GM12878 (cell line): ENCODE measurements at regions not wholly inside any gene's neighbourhood (a gene's known extent, or its start where the extent isn't known, plus 50 kb on each side); places are given as distances from the start of the nearest gene placed in this dataset.

Experiments
- ATAC-seq: fragments of 200-7000 bp; cut with Tn5 transposase; 3 replicates; pipeline ENCODE4 v1.9.1; 2020; ENCODE audit warnings: mild to moderate bottlenecking, moderate library complexity
- BruUV-seq: library from RNA; stranded (reverse); fragments of 400-500 nt; replicated peaks from 2 replicates; lab custom pipeline; 2021; lab: Mats Ljungman, UMichigan
- CTCF ChIA-PET: fragments of 300-600 bp; sonication (Branson Sonifier 250); formaldehyde crosslinking; extraction: SDS; loops from one replicate; lab custom pipeline; 2021; ENCODE audit warnings: inconsistent platforms; lab: Yijun Ruan, JAX
- POLR2A ChIA-PET: fragments of 350-600 bp; formaldehyde crosslinking; extraction: SDS; loops from one replicate; lab custom pipeline; 2021; ENCODE audit warnings: inconsistent platforms; lab: Charles Lee
- RAD21 ChIA-PET: fragments of 300-600 bp; sonication (Branson Sonifier 250); formaldehyde crosslinking; loops from one replicate; lab custom pipeline; 2023; ENCODE audit warnings: antibody characterized with exemption; ENCODE audit not compliant: unreplicated experiment; lab: Charles Lee
- SMC1A ChIA-PET: fragments of 300-600 bp; sonication (Branson Sonifier 250); formaldehyde crosslinking; loops from one replicate; lab custom pipeline; 2023; ENCODE audit not compliant: unreplicated experiment, uncharacterized antibody; lab: Charles Lee
- DNase-seq: peaks from one replicate; pipeline ENCODE4 v3.0.0-alpha.2; 2011; ENCODE audit warnings: low read depth, low spot score
- FAIRE-seq: peaks from 3 replicates; lab custom pipeline; 2011; peaks lifted over from hg19 to GRCh38; lab: Jason Lieb, UNC
- H2AFZ ChIP-seq: 2 replicates; pipeline ENCODE4 v1.6.0; 2011; ENCODE audit warnings: low read depth, low read length, control low read depth; ENCODE audit not compliant: control insufficient read depth
- H3K27ac ChIP-seq: 2 replicates; pipeline ENCODE4 v1.5.1; 2011; ENCODE audit warnings: control low read depth; ENCODE audit not compliant: control insufficient read depth, insufficient read depth
- H3K27me3 ChIP-seq, 2 experiments: replicated peaks in 1 of 2; 2 replicates each; pipeline versions ENCODE4 v1.6.0 to v1.6.1; 2011; ENCODE audit warnings: low read length in 1 of 2; ENCODE audit not compliant: control insufficient read depth in 2 of 2, insufficient read depth in 2 of 2
- H3K36me3 ChIP-seq, 2 experiments: 2 replicates each; pipeline ENCODE4 v1.5.1; 2011; ENCODE audit warnings: low read length in 1 of 2; ENCODE audit not compliant: control insufficient read depth in 2 of 2, insufficient read depth in 2 of 2
- H3K4me1 ChIP-seq: 2 replicates; pipeline ENCODE4 v1.6.1; 2011; ENCODE audit warnings: mild to moderate bottlenecking, low read length, moderate library complexity, mixed read lengths; ENCODE audit not compliant: control insufficient read depth, insufficient read depth
- H3K4me2 ChIP-seq: 2 replicates; pipeline ENCODE4 v1.6.0; 2011; ENCODE audit warnings: control low read depth; ENCODE audit not compliant: control insufficient read depth, insufficient read depth
- H3K4me3 ChIP-seq: fragments of 200-600 bp; sonication (generic); 2 replicates; pipeline ENCODE4 v1.5.1; 2016
- H3K79me2 ChIP-seq: 2 replicates; pipeline ENCODE4 v1.6.0; 2011; ENCODE audit warnings: low read length; ENCODE audit not compliant: control insufficient read depth, insufficient read depth
- H3K9ac ChIP-seq: 2 replicates; pipeline ENCODE4 v1.8.0; 2011; ENCODE audit warnings: low read length, control low read depth, mixed read lengths; ENCODE audit not compliant: control insufficient read depth, insufficient read depth
- H3K9me3 ChIP-seq: replicated peaks from 3 replicates; pipeline ENCODE4 v1.5.1; 2011; ENCODE audit warnings: mild to moderate bottlenecking, low read length; ENCODE audit not compliant: control insufficient read depth, insufficient read depth
- H4K20me1 ChIP-seq: 2 replicates; pipeline ENCODE4 v1.6.0; 2011; ENCODE audit not compliant: control insufficient read depth, insufficient read depth
- BACH1 ChIP-seq: fragments of 450-650 bp; IDR thresholded peaks from 2 replicates; pipeline ENCODE4 v1.6.1; 2017; ENCODE audit warnings: mild to moderate bottlenecking, borderline replicate concordance
- BCLAF1 ChIP-seq: fragments of 450-650 bp; IDR thresholded peaks from 2 replicates; pipeline ENCODE4 v1.6.1; 2017; ENCODE audit warnings: antibody characterized with exemption, mild to moderate bottlenecking, moderate library complexity
- BRCA1 ChIP-seq: IDR thresholded peaks from 2 replicates; pipeline ENCODE4 v1.6.1; 2011; ENCODE audit warnings: low read depth, low read length, improper control_type of control experiment
- CBX5 ChIP-seq: sonication (generic); IDR thresholded peaks from 2 replicates; pipeline ENCODE4 v1.6.1; 2016; ENCODE audit warnings: low read depth, moderate library complexity, mild to moderate bottlenecking, inconsistent platforms
- CHD1 ChIP-seq: IDR thresholded peaks from 2 replicates; pipeline ENCODE4 v1.6.1; 2012; ENCODE audit warnings: low read depth, low read length, improper control_type of control experiment
- HCFC1 ChIP-seq: fragments of 150-350 bp; IDR thresholded peaks from 2 replicates; pipeline ENCODE4 v1.6.1; 2014; ENCODE audit warnings: low read length
- HDAC2 ChIP-seq: fragments of 200-600 bp; sonication (generic); IDR thresholded peaks from 2 replicates; pipeline ENCODE4 v1.6.1; 2017
- KAT2A ChIP-seq: conservative IDR thresholded peaks from 2 replicates; pipeline ENCODE4 v1.6.1; 2011; ENCODE audit warnings: low read depth, low read length; ENCODE audit not compliant: control insufficient read depth
- MTA2 ChIP-seq: fragments of 450-650 bp; IDR thresholded peaks from 2 replicates; pipeline ENCODE4 v1.6.1; 2016; ENCODE audit warnings: low read depth, mild to moderate bottlenecking, moderate library complexity
- NBN ChIP-seq: fragments of 450-650 bp; IDR thresholded peaks from 2 replicates; pipeline ENCODE4 v1.6.1; 2016
- NFXL1 ChIP-seq: fragments of 450-650 bp; IDR thresholded peaks from 2 replicates; pipeline ENCODE4 v1.6.1; 2017; ENCODE audit warnings: antibody characterized with exemption, mild to moderate bottlenecking, borderline replicate concordance
- PAX5 ChIP-seq: IDR thresholded peaks from 2 replicates; pipeline ENCODE4 v1.6.1; 2011; ENCODE audit warnings: low read depth, low read length, borderline replicate concordance
- RAD21 ChIP-seq: IDR thresholded peaks from 2 replicates; pipeline ENCODE4 v1.6.1; 2011; ENCODE audit warnings: mild to moderate bottlenecking, low read depth, low read length, moderate library complexity; ENCODE audit not compliant: insufficient read depth
- RCOR1 ChIP-seq: conservative IDR thresholded peaks from 2 replicates; pipeline ENCODE4 v1.6.1; 2012; ENCODE audit warnings: low read depth, low read length, improper control_type of control experiment
- SMAD1 ChIP-seq: fragments of 450-650 bp; IDR thresholded peaks from 2 replicates; pipeline ENCODE4 v1.6.1; 2018; ENCODE audit warnings: mild to moderate bottlenecking, low read depth; ENCODE audit not compliant: partially characterized antibody
- SMC3 ChIP-seq: IDR thresholded peaks from 2 replicates; pipeline ENCODE4 v1.6.1; 2011; ENCODE audit warnings: low read length, improper control_type of control experiment, borderline replicate concordance
- USF2 ChIP-seq: IDR thresholded peaks from 2 replicates; pipeline ENCODE4 v1.6.1; 2011; ENCODE audit warnings: low read depth, low read length, improper control_type of control experiment, borderline replicate concordance
- ZBTB40 ChIP-seq: fragments of 450-650 bp; IDR thresholded peaks from 2 replicates; pipeline ENCODE4 v1.6.1; 2016; ENCODE audit warnings: mild to moderate bottlenecking, moderate library complexity, borderline replicate concordance
- ZSCAN29 ChIP-seq: fragments of 450-650 bp; IDR thresholded peaks from 2 replicates; pipeline ENCODE4 v1.6.1; 2017; ENCODE audit warnings: mild to moderate bottlenecking, moderate library complexity
- WGBS: methylation state at CpG from one replicate; pipeline ENCODE4 v1.1.6; 2016; ENCODE audit warnings: low lambda C conversion rate; ENCODE audit not compliant: insufficient replicate concordance, insufficient coverage; ENCODE audit errors: missing lambda C conversion rate; 5-methylcytosine and 5-hydroxymethylcytosine counted together
- in situ Hi-C: fragments of 300-500 bp; cut with MboI; formaldehyde crosslinking; loops from 9 replicates; pipeline ENCODE4 v1.14.3; 2018; ENCODE audit warnings: mixed read lengths
- intact Hi-C: fragments of 100-400 bp; cut with micrococcal nuclease; formaldehyde crosslinking; loops from one replicate; pipeline ENCODE4 v1.14.2; 2022; ENCODE audit not compliant: unreplicated experiment

- Histone ChIP-seq H2AFZ (no peak overlapping the region), H3K4me2 (no peak overlapping the region), H3K9ac (no peak overlapping the region), H3K27me3 (no peaks in the 10 kb centered on the region), H3K4me1 (no peaks in the 10 kb centered on the region), H3K9me3 (no peaks in the 10 kb centered on the region), H3K27ac (no peak overlapping the region), H3K36me3 (no peaks in the 10 kb centered on the region), H4K20me1 (no peaks in the 10 kb centered on the region), H3K79me2 (no peaks in the 10 kb centered on the region), H3K4me3 (no peak overlapping the region)
- CTCF ChIA-PET, result no interaction called here
- intact Hi-C loops (no loop called here), in situ Hi-C loops (no loop called here)
- 38% methylated on average over 6 of the region's 6 CpGs for WGBS
- SMC1A ChIA-PET, result no interaction called here
- no TSS peak for BruUV-seq
- DNase-seq, result no peak
- POLR2A ChIA-PET, result no interaction called here
- no peak for ATAC-seq
- TF ChIP-seq PAX5 (no peak), NFXL1 (no peak), BRCA1 (no peak), NBN (no peak), BACH1 (no peak), SMAD1 (no peak), ZBTB40 (no peak), HDAC2 (no peak), RCOR1 (no peak), HCFC1 (no peak), MTA2 (no peak), CHD1 (no peak), KAT2A (no peak), ZSCAN29 (no peak), BCLAF1 (no peak), RAD21 (no peak), CBX5 (no peak), SMC3 (no peak), USF2 (no peak)
- RAD21 ChIA-PET, result no interaction called here
- FAIRE-seq, result no peak
These were observed 411.5 kb upstream of the SMIM21 start for GRCh38 chr18:75839041-75839440.
